Peyer's patch (tissue), 4 donors: ENCODE measurements at regions not wholly inside any gene's neighbourhood (a gene's known extent, or its start where the extent isn't known, plus 50 kb on each side); places are given as distances from the start of the nearest gene placed in this dataset.

ENCODE experiments used
- POLR2A ChIP-seq, 2 donors: fragments of 450-650 bp; IDR thresholded peaks; one replicate each; pipeline ENCODE4 v1.5.1; 2017; ENCODE audit warnings: antibody characterized with exemption in 2 of 2, mild to moderate bottlenecking in 2 of 2, moderate library complexity in 2 of 2
- TF ChIP-seq, protein P1 (sequence below), 6 experiments: fragments of 450-650 bp in 4 of 6; fragments of 200-600 bp in 2 of 6; sonication (generic) in 1 of 6; IDR thresholded peaks; one replicate each; pipeline ENCODE4 v1.5.1; 2017 to 2019; ENCODE audit warnings: antibody characterized with exemption in 6 of 6, mild to moderate bottlenecking in 3 of 6, moderate library complexity in 1 of 6

DNA sequence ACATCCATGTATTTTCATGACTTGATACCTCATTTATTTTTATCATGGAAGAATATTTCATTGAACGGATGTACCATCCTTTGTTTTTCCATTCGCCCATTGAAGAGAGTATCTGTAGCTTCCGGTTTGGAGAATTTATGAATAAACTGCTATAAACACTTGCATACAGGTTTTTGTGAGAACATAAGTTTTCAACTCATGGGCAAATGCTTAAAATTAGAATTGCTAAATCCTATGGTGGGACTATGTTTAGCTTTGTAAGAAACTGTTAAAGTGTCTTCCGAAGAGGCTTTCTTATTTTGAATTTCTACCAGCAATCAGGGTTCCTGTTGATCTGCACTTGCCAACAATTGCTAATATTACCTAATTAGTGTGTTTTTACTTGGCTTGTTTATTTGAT is 938.9 kb downstream of the TDRD15 start:
- TF ChIP-seq, protein P1, sequence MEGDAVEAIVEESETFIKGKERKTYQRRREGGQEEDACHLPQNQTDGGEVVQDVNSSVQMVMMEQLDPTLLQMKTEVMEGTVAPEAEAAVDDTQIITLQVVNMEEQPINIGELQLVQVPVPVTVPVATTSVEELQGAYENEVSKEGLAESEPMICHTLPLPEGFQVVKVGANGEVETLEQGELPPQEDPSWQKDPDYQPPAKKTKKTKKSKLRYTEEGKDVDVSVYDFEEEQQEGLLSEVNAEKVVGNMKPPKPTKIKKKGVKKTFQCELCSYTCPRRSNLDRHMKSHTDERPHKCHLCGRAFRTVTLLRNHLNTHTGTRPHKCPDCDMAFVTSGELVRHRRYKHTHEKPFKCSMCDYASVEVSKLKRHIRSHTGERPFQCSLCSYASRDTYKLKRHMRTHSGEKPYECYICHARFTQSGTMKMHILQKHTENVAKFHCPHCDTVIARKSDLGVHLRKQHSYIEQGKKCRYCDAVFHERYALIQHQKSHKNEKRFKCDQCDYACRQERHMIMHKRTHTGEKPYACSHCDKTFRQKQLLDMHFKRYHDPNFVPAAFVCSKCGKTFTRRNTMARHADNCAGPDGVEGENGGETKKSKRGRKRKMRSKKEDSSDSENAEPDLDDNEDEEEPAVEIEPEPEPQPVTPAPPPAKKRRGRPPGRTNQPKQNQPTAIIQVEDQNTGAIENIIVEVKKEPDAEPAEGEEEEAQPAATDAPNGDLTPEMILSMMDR (IDR thresholded peaks at IDR 0.05): no peak
- TF ChIP-seq POLR2A (IDR thresholded peaks at IDR 0.05): no peak
